PC-3 (cell line): ENCODE measurements at regions not wholly inside any gene's neighbourhood (a gene's known extent, or its start where the extent isn't known, plus 50 kb on each side); places are given as distances from the start of the nearest gene placed in this dataset.

Experiments used
- ATAC-seq: fragments of 200-7000 bp; cut with Tn5 transposase; 2 replicates; pipeline ENCODE4 v1.9.1; 2020; ENCODE audit warnings: mild to moderate bottlenecking, moderate library complexity
- BruUV-seq: library from RNA; stranded (reverse); fragments of 400-500 nt; replicated peaks from 2 replicates; lab custom pipeline; 2021; lab: Mats Ljungman, UMichigan
- CTCF ChIA-PET: fragments of 300-600 bp; sonication (Branson Sonifier 250); formaldehyde crosslinking; loops from one replicate; lab custom pipeline; 2022; ENCODE audit warnings: antibody characterized with exemption; lab: Charles Lee
- POLR2A ChIA-PET: fragments of 300-600 bp; sonication (Branson Sonifier 250); formaldehyde crosslinking; loops from one replicate; lab custom pipeline; 2022; ENCODE audit warnings: antibody characterized with exemption; ENCODE audit not compliant: unreplicated experiment; lab: Charles Lee
- DNase-seq: peaks from one replicate; pipeline ENCODE4 v3.0.0-alpha.2; 2015
- H2AFZ ChIP-seq: fragments of 300-600 bp; sonication (generic); 2 replicates; pipeline ENCODE4 v1.6.0; 2016; ENCODE audit warnings: antibody characterized with exemption, low read length
- H3F3A ChIP-seq: fragments of 300-600 bp; sonication (generic); one replicate; pipeline ENCODE4 v1.6.0; 2017; ENCODE audit warnings: antibody characterized with exemption, low read length, control low read depth, mild to moderate bottlenecking; ENCODE audit not compliant: unreplicated experiment
- H3K27ac ChIP-seq: fragments of 300-600 bp; sonication (generic); 2 replicates; pipeline ENCODE4 v1.5.1; 2016; ENCODE audit warnings: mild to moderate bottlenecking, low read length
- H3K27me3 ChIP-seq: fragments of 300-600 bp; sonication (generic); 2 replicates; pipeline ENCODE4 v1.6.1; 2016; ENCODE audit warnings: low read length, mixed read lengths
- H3K36me3 ChIP-seq: fragments of 300-600 bp; sonication (generic); 2 replicates; pipeline ENCODE4 v1.6.1; 2016; ENCODE audit warnings: low read depth, mixed run types, low read length, mixed read lengths
- H3K4me1 ChIP-seq: fragments of 300-600 bp; sonication (generic); 2 replicates; pipeline ENCODE4 v1.5.1; 2016; ENCODE audit warnings: low read length; ENCODE audit not compliant: insufficient read depth
- H3K4me2 ChIP-seq: fragments of 300-600 bp; sonication (generic); 2 replicates; pipeline ENCODE4 v1.6.0; 2016; ENCODE audit warnings: low read length
- H3K4me3 ChIP-seq: fragments of 300-600 bp; sonication (generic); 2 replicates; pipeline ENCODE4 v1.5.1; 2016; ENCODE audit warnings: mild to moderate bottlenecking, low read length, mixed read lengths
- H3K79me2 ChIP-seq: fragments of 300-600 bp; sonication (generic); 2 replicates; pipeline ENCODE4 v1.6.1; 2017; ENCODE audit warnings: low read length, mixed read lengths
- H3K9ac ChIP-seq: fragments of 300-600 bp; sonication (generic); 2 replicates; pipeline ENCODE4 v1.6.0; 2016; ENCODE audit warnings: mild to moderate bottlenecking, low read length
- H3K9me2 ChIP-seq: fragments of 300-600 bp; sonication (generic); replicated peaks from 2 replicates; pipeline ENCODE4 v1.6.1; 2016; ENCODE audit warnings: mixed run types, low read length, mixed read lengths
- H3K9me3 ChIP-seq: fragments of 300-600 bp; sonication (generic); 2 replicates; pipeline ENCODE4 v1.6.1; 2016; ENCODE audit warnings: low read length, mixed read lengths
- H4K20me1 ChIP-seq: fragments of 300-600 bp; sonication (generic); 2 replicates; pipeline ENCODE4 v1.6.1; 2016; ENCODE audit warnings: low read length, mixed read lengths
- EZH2 ChIP-seq: fragments of 300-600 bp; sonication (generic); IDR thresholded peaks from one replicate; pipeline ENCODE4 v1.6.1; 2017; ENCODE audit warnings: antibody characterized with exemption, mild to moderate bottlenecking, low read length; ENCODE audit not compliant: unreplicated experiment
- EZH2phosphoT487 ChIP-seq: fragments of 300-600 bp; sonication (generic); IDR thresholded peaks from 2 replicates; pipeline ENCODE4 v1.6.1; 2018; ENCODE audit warnings: mild to moderate bottlenecking, antibody characterized with exemption, low read length, borderline replicate concordance
- intact Hi-C: fragments of 100-400 bp; cut with micrococcal nuclease; formaldehyde crosslinking; loops from 2 replicates; pipeline ENCODE4 v1.9.0; 2023
- TF ChIP-seq, protein P1 (sequence below): fragments of 300-600 bp; sonication (generic); conservative IDR thresholded peaks from 2 replicates; pipeline ENCODE4 v1.5.1; 2017; ENCODE audit warnings: antibody characterized with exemption, low read depth, mild to moderate bottlenecking, low read length

DNA sequence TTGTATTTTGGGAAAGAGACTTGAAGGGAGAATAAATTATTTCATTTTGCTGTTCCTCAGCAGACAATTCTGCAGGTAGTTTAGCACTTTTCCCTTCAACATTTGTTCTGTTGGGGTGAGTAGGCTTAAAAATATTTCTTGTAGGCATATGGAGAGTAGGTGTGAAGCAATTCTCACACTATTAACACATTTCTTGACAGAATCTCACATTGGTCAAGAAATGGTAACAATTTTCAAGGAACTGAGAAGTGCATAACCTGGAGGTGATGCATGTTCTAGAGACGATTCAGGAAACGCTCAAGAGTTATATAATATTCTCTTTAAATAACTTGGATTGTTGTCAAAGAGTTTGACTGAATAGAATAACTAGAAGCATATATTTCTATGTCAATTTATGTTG is 658.2 kb downstream of the STIM2 start:
- H3K9ac ChIP-seq, result no peak overlapping the region
- BruUV-seq, result no TSS peak
- no peak overlapping the region for H3K27ac ChIP-seq
- no peaks in the 10 kb centered on the region for H3K79me2 ChIP-seq
- H3K36me3 ChIP-seq, result no peaks in the 10 kb centered on the region
- H3K4me3 ChIP-seq, result no peak overlapping the region
- no peaks in the 10 kb centered on the region for H4K20me1 ChIP-seq
- peaks cover 13% of the 10 kb centered on the region for H3K4me1 ChIP-seq
- H3K4me2 ChIP-seq, result no peak overlapping the region
- no peaks in the 10 kb centered on the region for H3K27me3 ChIP-seq
- CTCF ChIA-PET, result no interaction called here
- no peaks in the 10 kb centered on the region for H3F3A ChIP-seq
- no peaks in the 10 kb centered on the region for H3K9me2 ChIP-seq
- H2AFZ ChIP-seq, result no peak overlapping the region
- no peaks in the 10 kb centered on the region for H3K9me3 ChIP-seq
- DNase-seq (no peak), ATAC-seq (no peak)
- TF ChIP-seq, protein P1, sequence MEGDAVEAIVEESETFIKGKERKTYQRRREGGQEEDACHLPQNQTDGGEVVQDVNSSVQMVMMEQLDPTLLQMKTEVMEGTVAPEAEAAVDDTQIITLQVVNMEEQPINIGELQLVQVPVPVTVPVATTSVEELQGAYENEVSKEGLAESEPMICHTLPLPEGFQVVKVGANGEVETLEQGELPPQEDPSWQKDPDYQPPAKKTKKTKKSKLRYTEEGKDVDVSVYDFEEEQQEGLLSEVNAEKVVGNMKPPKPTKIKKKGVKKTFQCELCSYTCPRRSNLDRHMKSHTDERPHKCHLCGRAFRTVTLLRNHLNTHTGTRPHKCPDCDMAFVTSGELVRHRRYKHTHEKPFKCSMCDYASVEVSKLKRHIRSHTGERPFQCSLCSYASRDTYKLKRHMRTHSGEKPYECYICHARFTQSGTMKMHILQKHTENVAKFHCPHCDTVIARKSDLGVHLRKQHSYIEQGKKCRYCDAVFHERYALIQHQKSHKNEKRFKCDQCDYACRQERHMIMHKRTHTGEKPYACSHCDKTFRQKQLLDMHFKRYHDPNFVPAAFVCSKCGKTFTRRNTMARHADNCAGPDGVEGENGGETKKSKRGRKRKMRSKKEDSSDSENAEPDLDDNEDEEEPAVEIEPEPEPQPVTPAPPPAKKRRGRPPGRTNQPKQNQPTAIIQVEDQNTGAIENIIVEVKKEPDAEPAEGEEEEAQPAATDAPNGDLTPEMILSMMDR, result no peak
- TF ChIP-seq EZH2phosphoT487 (no peak), EZH2 (no peak)
- intact Hi-C loops, result no loop called here
- POLR2A ChIA-PET, result no interaction called here

DNA sequence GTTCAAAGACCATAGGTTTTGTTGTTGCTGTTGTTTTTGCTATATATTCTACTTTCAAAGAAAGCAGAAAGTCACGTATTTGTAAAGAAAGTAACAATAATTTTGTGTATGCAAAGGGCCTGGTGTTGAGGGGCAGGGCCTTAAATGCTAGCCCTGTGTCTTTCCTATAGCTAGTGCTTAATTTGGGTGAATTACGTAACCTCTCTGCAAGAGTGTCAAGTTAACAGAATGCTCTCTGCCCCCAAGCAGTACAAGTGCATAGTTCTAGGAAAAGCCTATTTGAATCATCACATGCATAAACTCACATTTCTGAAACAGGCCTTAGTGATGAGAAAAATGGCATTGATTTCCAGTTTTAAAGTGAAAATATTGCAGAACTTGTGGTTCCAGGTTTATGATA is 663.6 kb downstream of the STIM2 start:
- H3K9me2 ChIP-seq, result no peaks in the 10 kb centered on the region
- H3K27me3 ChIP-seq, result no peaks in the 10 kb centered on the region
- ChIA-PET CTCF (no interaction called here), POLR2A (no interaction called here)
- H3K4me1 ChIP-seq, result peaks cover 13% of the 10 kb centered on the region
- TF ChIP-seq, protein P1, result no peak
- TF ChIP-seq EZH2 (no peak), EZH2phosphoT487 (no peak)
- H3K27ac ChIP-seq, result no peak overlapping the region
- no peak overlapping the region for H3K9ac ChIP-seq
- ATAC-seq, result no peak
- no peaks in the 10 kb centered on the region for H3K79me2 ChIP-seq
- H4K20me1 ChIP-seq, result no peaks in the 10 kb centered on the region
- H3K9me3 ChIP-seq, result no peaks in the 10 kb centered on the region
- no peak overlapping the region for H2AFZ ChIP-seq
- H3K4me3 ChIP-seq, result no peak overlapping the region
- intact Hi-C loops, result no loop called here
- no peaks in the 10 kb centered on the region for H3F3A ChIP-seq
- DNase-seq, result no peak
- BruUV-seq, result no TSS peak
- H3K36me3 ChIP-seq, result no peaks in the 10 kb centered on the region
- H3K4me2 ChIP-seq, result no peak overlapping the region

DNA sequence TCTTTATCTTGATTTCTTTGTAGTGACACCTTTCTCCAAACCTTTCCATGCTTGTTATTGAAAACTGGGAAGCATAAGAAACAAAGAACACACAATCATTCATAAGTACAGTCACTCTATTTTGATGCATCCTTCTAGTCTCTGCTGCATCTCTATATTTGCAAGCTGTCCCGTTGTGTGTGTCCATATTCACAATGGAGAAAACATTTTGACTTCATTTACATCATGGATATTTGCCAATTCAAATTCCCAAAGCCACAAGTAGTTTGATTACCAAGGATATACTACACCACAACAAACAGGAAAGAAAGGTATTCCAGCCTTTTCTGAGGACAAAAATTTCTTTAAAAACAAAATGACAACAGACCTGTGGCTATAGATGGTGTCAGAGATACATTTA is 673.8 kb downstream of the STIM2 start:
- intact Hi-C loops, result no loop called here

More for the DNA sequence above, 673.8 kb downstream of the STIM2 start:
- Histone ChIP-seq H3K4me2 (no peak overlapping the region), H3K79me2 (no peaks in the 10 kb centered on the region), H3K36me3 (no peaks in the 10 kb centered on the region), H3F3A (no peaks in the 10 kb centered on the region), H3K27me3 (0 out of 2 replicates have a peak, but pooled peaks cover 4% of the 10 kb centered on the region), H3K9me3 (no peaks in the 10 kb centered on the region), H3K4me1 (no peaks in the 10 kb centered on the region), H3K9ac (no peak overlapping the region), H3K4me3 (no peak overlapping the region), H2AFZ (no peak overlapping the region), H4K20me1 (no peaks in the 10 kb centered on the region), H3K27ac (no peak overlapping the region), H3K9me2 (no peaks in the 10 kb centered on the region)
- no TSS peak for BruUV-seq
- DNase-seq, result no peak
- POLR2A ChIA-PET, result no interaction called here
- ATAC-seq, result no peak
- CTCF ChIA-PET, result no interaction called here
- TF ChIP-seq EZH2 (no peak), EZH2phosphoT487 (no peak)
- TF ChIP-seq, protein P1, result no peak
